HG03378 (cell line): ENCODE measurements at regions not wholly inside any gene's neighbourhood (a gene's known extent, or its start where the extent isn't known, plus 50 kb on each side); places are given as distances from the start of the nearest gene placed in this dataset.
"Not testable (repeated sequence)": the region's sequence is repeated elsewhere in the genome, so short reads cannot be mapped to it uniquely, and the experiment has no call there.

Source experiments
- ATAC-seq: cut with Tn5 transposase; IDR thresholded peaks from one replicate; pipeline ENCODE4 v1.9.1; 2021; ENCODE audit warnings: mild to moderate bottlenecking, moderate library complexity; ENCODE audit not compliant: unreplicated experiment

DNA sequence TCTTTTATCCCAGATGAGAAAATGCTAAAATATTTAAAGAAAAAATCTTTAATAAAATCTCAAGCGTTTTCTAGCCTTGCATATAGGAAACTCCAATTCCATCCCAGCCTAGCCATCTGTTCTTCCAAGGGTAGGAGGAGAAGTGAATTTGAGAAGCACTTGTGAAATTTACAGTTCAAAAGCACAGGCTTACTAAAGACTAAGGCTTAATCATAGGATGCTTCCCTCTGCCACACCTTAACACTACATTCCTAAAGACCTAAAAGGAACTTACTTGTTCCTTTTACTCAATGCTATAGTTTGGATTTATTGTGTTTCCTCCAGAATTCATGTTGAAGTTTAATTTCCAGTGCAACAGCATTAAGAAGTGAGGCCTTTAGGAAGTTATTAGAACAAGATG lies 764.8 kb upstream of the CADM2 start:
- ATAC-seq: no peak

GRCh38 chr3:84209474-84209873 lies 749.3 kb upstream of the CADM2 start:
- ATAC-seq: no peak

GRCh38 chr3:84223512-84223911 lies 735.3 kb upstream of the CADM2 start:
- ATAC-seq: no peak

GRCh38 chr3:84224262-84224661 lies 734.5 kb upstream of the CADM2 start:
- ATAC-seq: no peak

GRCh38 chr3:84236261-84236660 lies 722.5 kb upstream of the CADM2 start:
- ATAC-seq: no peak

DNA sequence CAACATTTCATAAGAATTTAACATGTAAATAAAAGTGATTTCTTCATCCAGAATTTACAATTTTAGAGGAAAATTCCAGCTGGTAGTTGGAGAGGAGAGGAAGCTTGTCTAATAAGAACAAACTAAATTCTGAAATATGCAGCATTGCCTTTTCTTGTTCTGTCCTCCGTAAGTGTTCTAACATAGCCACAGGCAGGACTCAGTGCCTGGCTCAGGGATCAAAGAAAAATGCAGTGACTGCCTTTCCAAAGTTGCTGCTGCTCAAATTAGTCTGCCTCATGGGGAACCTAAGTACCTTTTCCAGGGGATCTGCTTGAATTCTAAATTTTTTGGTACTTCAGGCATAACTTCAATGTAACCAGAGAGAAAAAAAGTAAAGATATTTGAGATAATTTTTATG lies 713.0 kb upstream of the CADM2 start:
- no peak for ATAC-seq

- ATAC-seq: no peak
Observed at GRCh38 chr3:84260596-84260995, 698.2 kb upstream of the CADM2 start.

- no peak for ATAC-seq
Observed at GRCh38 chr3:84265768-84266167, 693.0 kb upstream of the CADM2 start.

- ATAC-seq: no peak
Observed at GRCh38 chr3:84275532-84275931, 683.3 kb upstream of the CADM2 start.

GRCh38 chr3:84277562-84278224 lies 681.1 kb upstream of the CADM2 start:
- ATAC-seq: no peak

DNA sequence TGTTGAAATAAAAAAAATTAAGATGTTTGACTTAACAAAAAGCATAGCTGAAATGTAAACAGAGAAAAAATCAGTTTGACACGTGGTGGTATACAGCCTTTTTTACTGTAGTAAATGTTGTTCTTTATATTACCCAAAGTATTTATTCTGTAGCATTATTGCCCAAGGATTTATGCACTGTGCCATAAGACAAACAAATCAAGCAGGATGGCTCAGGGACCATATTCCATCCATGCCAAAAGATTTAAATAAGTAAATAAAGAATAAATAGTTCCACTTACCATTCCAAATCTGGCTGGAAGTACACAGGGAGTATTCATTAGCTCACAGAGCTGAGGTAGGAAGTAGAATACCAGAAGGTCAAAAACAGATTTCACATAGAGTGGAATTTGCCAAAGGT lies 666.7 kb upstream of the CADM2 start:
- no peak for ATAC-seq

DNA sequence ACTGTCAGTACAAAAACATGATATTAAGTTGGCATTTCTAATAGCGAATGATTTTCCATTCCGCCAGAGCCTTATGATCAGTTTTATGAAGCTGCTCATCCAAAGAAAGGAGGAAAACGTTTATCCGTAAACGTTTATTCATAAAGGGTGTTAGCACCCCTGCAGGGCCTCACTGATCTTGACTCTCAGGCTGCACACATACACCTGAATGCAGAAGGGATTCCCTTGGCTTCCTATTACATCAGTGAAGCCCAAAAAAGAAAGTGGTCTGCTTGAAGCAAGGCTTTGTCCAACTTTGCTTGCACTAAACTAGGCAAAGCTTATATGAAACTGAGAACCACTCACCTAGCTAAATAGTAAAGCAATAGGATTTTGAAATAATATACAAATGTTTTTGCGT lies 659.5 kb upstream of the CADM2 start:
- no peak for ATAC-seq

DNA sequence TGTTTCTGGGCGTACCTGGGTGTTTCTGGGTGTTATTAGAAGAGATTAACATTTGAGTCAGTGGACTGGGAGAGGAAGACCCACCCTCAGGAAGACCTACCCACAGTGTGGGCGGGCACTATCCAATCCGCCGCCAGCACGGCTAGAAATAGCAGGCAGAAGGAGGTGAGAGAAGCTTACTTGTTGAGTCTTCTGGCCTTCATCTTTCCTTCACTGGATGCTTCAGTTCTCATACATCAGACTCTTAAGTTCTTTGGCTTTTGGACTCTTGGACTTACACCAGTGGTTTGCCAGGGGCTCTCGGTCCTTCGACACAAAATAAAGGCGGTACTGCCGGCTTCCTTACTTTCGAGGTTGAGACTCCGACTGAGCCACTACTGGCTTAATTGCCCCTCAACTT lies 654.6 kb upstream of the CADM2 start:
- no peak for ATAC-seq

DNA sequence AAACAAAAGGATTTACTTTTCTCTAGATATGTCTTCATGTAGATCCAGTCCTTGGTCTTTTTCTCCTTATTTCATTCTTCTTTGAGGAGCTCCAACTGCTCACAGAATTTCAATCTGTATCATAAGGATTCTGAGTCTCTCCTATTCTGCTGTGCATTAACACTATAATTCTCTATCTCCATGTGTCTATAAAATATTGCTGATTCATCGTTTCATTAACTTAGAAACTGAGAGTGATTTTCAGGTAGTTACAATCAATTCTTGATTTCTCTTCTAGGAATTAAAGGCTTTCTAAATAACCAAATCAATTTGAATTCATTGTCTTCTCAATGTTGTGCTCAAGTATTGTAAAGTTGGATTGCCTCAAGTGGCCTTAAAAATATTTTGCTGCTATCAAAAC lies 651.5 kb upstream of the CADM2 start:
- ATAC-seq: no peak

GRCh38 chr3:84308379-84308778 lies 650.4 kb upstream of the CADM2 start:
- ATAC-seq: no peak

DNA sequence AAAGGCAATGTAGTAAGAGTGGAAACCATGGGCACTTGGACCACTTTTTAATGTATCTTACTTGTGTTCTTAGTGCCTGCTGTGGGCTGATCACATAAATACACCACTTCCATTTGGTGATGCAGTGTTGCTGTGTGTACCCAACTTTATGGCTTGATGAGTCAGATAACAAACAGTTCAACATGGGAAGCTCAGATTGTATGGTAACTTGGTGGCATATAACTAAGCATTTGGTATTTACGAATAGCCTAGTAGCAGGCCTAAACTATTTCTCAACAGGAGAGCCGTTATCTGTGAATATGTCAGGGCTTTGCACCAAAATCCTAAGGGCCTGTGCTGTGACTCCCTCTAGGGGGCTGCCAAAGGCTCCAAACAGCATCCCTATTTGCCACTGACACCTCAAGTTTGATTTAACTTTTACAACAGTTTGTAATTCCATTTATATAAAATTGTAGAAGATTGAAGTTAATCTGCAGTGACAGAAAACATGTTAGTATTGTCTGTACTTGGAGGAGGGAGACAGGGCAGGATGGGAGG lies 640.4 kb upstream of the CADM2 start:
- no peak for ATAC-seq

- ATAC-seq: not testable (repeated sequence)
Observed at GRCh38 chr3:84365563-84366278, 593.1 kb upstream of the CADM2 start.
